ENCODE measurements at regions not wholly inside any gene's neighbourhood (a gene's known extent, or its start where the extent isn't known, plus 50 kb on each side); places are given as distances from the start of the nearest gene placed in this dataset.

DNA sequence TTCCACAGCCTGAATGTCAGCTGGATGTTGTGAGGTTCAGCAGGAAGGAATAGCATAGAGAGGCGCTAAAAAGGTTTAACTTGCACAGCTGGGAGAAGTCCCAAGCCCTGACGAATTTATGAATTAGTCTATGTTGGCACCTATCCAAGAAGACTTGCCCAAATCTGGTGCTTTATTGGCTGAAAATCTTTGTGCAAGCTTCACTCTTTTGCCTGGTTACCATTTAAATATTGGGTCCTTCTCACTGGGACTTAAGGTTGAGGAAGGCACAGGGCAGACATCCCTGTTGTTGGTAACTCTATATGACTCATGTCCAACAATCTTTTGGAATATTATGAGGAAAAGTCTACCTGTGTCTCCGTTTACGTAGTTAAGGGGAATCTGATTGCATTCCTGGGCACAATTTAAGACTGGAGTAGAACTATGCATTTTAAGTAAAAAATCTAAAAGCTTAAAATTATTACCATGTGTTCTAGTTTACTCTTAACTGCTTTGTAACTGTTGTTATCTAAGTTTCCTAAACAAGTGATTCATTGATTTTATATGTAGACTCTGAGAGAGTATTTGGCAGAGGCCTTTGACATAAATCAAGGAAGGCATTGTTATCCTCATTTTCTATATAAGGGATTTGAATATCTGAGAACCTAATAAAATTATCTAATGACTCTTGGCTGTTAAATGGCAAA is 181.7 kb upstream of the DPYD start:
- no peak for TF ChIP-seq POLR2AphosphoS5 (IDR thresholded peaks at IDR 0.05)
- TF ChIP-seq, protein P1, sequence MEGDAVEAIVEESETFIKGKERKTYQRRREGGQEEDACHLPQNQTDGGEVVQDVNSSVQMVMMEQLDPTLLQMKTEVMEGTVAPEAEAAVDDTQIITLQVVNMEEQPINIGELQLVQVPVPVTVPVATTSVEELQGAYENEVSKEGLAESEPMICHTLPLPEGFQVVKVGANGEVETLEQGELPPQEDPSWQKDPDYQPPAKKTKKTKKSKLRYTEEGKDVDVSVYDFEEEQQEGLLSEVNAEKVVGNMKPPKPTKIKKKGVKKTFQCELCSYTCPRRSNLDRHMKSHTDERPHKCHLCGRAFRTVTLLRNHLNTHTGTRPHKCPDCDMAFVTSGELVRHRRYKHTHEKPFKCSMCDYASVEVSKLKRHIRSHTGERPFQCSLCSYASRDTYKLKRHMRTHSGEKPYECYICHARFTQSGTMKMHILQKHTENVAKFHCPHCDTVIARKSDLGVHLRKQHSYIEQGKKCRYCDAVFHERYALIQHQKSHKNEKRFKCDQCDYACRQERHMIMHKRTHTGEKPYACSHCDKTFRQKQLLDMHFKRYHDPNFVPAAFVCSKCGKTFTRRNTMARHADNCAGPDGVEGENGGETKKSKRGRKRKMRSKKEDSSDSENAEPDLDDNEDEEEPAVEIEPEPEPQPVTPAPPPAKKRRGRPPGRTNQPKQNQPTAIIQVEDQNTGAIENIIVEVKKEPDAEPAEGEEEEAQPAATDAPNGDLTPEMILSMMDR (IDR thresholded peaks at IDR 0.05; ENCODE audit: poor library complexity, severe bottlenecking): no peak
- TF ChIP-seq EZH2 (IDR thresholded peaks at IDR 0.05; ENCODE audit: borderline replicate concordance, insufficient read depth, low read length, poor library complexity, severe bottlenecking): no peak
- TF ChIP-seq, protein P2, sequence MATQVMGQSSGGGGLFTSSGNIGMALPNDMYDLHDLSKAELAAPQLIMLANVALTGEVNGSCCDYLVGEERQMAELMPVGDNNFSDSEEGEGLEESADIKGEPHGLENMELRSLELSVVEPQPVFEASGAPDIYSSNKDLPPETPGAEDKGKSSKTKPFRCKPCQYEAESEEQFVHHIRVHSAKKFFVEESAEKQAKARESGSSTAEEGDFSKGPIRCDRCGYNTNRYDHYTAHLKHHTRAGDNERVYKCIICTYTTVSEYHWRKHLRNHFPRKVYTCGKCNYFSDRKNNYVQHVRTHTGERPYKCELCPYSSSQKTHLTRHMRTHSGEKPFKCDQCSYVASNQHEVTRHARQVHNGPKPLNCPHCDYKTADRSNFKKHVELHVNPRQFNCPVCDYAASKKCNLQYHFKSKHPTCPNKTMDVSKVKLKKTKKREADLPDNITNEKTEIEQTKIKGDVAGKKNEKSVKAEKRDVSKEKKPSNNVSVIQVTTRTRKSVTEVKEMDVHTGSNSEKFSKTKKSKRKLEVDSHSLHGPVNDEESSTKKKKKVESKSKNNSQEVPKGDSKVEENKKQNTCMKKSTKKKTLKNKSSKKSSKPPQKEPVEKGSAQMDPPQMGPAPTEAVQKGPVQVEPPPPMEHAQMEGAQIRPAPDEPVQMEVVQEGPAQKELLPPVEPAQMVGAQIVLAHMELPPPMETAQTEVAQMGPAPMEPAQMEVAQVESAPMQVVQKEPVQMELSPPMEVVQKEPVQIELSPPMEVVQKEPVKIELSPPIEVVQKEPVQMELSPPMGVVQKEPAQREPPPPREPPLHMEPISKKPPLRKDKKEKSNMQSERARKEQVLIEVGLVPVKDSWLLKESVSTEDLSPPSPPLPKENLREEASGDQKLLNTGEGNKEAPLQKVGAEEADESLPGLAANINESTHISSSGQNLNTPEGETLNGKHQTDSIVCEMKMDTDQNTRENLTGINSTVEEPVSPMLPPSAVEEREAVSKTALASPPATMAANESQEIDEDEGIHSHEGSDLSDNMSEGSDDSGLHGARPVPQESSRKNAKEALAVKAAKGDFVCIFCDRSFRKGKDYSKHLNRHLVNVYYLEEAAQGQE (IDR thresholded peaks at IDR 0.05; ENCODE audit: borderline replicate concordance): no peak
- no peak for TF ChIP-seq SMC3 (conservative IDR thresholded peaks at IDR 0.05; ENCODE audit: poor library complexity)
- no peak for TF ChIP-seq MXI1 (conservative IDR thresholded peaks at IDR 0.05; ENCODE audit: poor library complexity, severe bottlenecking)
- no peak for TF ChIP-seq TAF1 (IDR thresholded peaks at IDR 0.05; ENCODE audit: low read depth)
- no peak for TF ChIP-seq EP300 (conservative IDR thresholded peaks at IDR 0.05; ENCODE audit: poor library complexity, severe bottlenecking)
- TF ChIP-seq RAD21 (conservative IDR thresholded peaks at IDR 0.05): no peak
